ENCODE measurements at regions not wholly inside any gene's neighbourhood (a gene's known extent, or its start where the extent isn't known, plus 50 kb on each side); places are given as distances from the start of the nearest gene placed in this dataset.

DNA sequence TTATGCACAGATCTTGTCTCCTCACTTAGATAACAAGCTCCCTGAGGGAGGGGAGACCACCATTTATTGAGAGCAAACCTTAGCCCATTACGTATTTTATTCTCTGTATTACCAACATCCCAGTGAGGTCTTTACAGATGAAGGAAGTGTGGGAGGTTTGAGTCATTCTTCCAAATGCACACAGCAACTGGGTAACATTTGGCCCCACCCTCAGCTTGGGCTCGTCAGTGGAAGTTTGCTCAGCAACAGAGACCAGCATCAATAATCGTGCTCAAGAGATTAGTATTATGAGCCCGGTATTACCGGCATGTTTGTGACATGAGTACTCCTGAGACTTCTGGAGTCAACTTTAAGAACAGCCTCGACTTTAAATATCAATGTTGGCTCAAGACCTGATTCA is 168.6 kb downstream of the ETAA1 start:
- TF ChIP-seq SMYD3 (CRISPR knock-in tag; IDR thresholded peaks at IDR 0.05) (no peak), MXD4 (CRISPR knock-in tag; IDR thresholded peaks at IDR 0.05) (no peak), NFE2L1 (CRISPR knock-in tag; IDR thresholded peaks at IDR 0.05; ENCODE audit: borderline replicate concordance) (no peak), GABPA (IDR thresholded peaks at IDR 0.05; ENCODE audit: low read depth, low read length) (no peak), GABPA (CRISPR knock-in tag; IDR thresholded peaks at IDR 0.05; ENCODE audit: low read depth) (no peak), MBD4 (IDR thresholded peaks at IDR 0.05; ENCODE audit: borderline replicate concordance, low read length) (no peak), NFKB2 (CRISPR knock-in tag; IDR thresholded peaks at IDR 0.05; ENCODE audit: borderline replicate concordance) (no peak), CHD2 (IDR thresholded peaks at IDR 0.05; ENCODE audit: low read depth, low read length) (no peak)
- TF ChIP-seq, protein P1, sequence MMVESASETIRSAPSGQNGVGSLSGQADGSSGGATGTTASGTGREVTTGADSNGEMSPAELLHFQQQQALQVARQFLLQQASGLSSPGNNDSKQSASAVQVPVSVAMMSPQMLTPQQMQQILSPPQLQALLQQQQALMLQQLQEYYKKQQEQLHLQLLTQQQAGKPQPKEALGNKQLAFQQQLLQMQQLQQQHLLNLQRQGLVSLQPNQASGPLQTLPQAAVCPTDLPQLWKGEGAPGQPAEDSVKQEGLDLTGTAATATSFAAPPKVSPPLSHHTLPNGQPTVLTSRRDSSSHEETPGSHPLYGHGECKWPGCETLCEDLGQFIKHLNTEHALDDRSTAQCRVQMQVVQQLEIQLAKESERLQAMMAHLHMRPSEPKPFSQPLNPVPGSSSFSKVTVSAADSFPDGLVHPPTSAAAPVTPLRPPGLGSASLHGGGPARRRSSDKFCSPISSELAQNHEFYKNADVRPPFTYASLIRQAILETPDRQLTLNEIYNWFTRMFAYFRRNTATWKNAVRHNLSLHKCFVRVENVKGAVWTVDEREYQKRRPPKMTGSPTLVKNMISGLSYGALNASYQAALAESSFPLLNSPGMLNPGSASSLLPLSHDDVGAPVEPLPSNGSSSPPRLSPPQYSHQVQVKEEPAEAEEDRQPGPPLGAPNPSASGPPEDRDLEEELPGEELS (CRISPR knock-in tag; IDR thresholded peaks at IDR 0.05): no peak
- TF ChIP-seq, protein P2, sequence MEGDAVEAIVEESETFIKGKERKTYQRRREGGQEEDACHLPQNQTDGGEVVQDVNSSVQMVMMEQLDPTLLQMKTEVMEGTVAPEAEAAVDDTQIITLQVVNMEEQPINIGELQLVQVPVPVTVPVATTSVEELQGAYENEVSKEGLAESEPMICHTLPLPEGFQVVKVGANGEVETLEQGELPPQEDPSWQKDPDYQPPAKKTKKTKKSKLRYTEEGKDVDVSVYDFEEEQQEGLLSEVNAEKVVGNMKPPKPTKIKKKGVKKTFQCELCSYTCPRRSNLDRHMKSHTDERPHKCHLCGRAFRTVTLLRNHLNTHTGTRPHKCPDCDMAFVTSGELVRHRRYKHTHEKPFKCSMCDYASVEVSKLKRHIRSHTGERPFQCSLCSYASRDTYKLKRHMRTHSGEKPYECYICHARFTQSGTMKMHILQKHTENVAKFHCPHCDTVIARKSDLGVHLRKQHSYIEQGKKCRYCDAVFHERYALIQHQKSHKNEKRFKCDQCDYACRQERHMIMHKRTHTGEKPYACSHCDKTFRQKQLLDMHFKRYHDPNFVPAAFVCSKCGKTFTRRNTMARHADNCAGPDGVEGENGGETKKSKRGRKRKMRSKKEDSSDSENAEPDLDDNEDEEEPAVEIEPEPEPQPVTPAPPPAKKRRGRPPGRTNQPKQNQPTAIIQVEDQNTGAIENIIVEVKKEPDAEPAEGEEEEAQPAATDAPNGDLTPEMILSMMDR (CRISPR knock-in tag; IDR thresholded peaks at IDR 0.05): no peak
